Medulla oblongata (tissue), 1 donor: ENCODE measurements at regions not wholly inside any gene's neighbourhood (a gene's known extent, or its start where the extent isn't known, plus 50 kb on each side); places are given as distances from the start of the nearest gene placed in this dataset.

ENCODE experiments used
- DNase-seq: peaks from one replicate; pipeline ENCODE4 v3.0.0-alpha.2; 2015; ENCODE audit errors: extremely low spot score

- no peak for DNase-seq
Measured at GRCh38 chr12:115857923-115858322, 419.6 kb downstream of the MED13L start.

- DNase-seq: no peak
Measured at GRCh38 chr12:115857160-115857920, 420.2 kb downstream of the MED13L start.

GRCh38 chr12:115852054-115852453 is 425.4 kb downstream of the MED13L start:
- DNase-seq: no peak

- DNase-seq: no peak
Measured at GRCh38 chr12:115850957-115851356, 426.5 kb downstream of the MED13L start.

- DNase-seq: no peak
Measured at GRCh38 chr12:115849262-115849943, 428.1 kb downstream of the MED13L start.

- no peak for DNase-seq
Measured at GRCh38 chr12:115847398-115847797, 430.1 kb downstream of the MED13L start.

- no peak for DNase-seq
Measured at GRCh38 chr12:115846516-115846915, 431.0 kb downstream of the MED13L start.

GRCh38 chr12:115840159-115840558 is 437.3 kb downstream of the MED13L start:
- no peak for DNase-seq

- DNase-seq: no peak
Measured at GRCh38 chr12:115838952-115839351, 438.5 kb downstream of the MED13L start.

- no peak for DNase-seq
Measured at GRCh38 chr12:115837220-115837619, 440.3 kb downstream of the MED13L start.

GRCh38 chr12:115835445-115835844 is 442.0 kb downstream of the MED13L start:
- DNase-seq: no peak

- no peak for DNase-seq
Measured at GRCh38 chr12:115833704-115834103, 443.8 kb downstream of the MED13L start.

- DNase-seq: no peak
Measured at GRCh38 chr12:115830633-115831032, 446.9 kb downstream of the MED13L start.

- DNase-seq: no peak
Measured at GRCh38 chr12:115830070-115830469, 447.4 kb downstream of the MED13L start.

GRCh38 chr12:115828168-115828567 is 449.3 kb downstream of the MED13L start:
- DNase-seq: no peak

GRCh38 chr12:115824936-115825602 is 452.4 kb downstream of the MED13L start:
- no peak for DNase-seq

- no peak for DNase-seq
Measured at GRCh38 chr12:115823635-115824034, 453.9 kb downstream of the MED13L start.

- no peak for DNase-seq
Measured at GRCh38 chr12:115820656-115821055, 456.8 kb downstream of the MED13L start.

GRCh38 chr12:115818973-115819372 is 458.5 kb downstream of the MED13L start:
- DNase-seq: no peak

- no peak for DNase-seq
Measured at GRCh38 chr12:115817389-115817788, 460.1 kb downstream of the MED13L start.

- no peak for DNase-seq
Measured at GRCh38 chr12:115815924-115816323, 461.6 kb downstream of the MED13L start.

- no peak for DNase-seq
Measured at GRCh38 chr12:115813256-115813655, 464.2 kb downstream of the MED13L start.

GRCh38 chr12:115811929-115812328 is 465.6 kb downstream of the MED13L start:
- DNase-seq: no peak
